GM18951 (cell line): ENCODE measurements at regions not wholly inside any gene's neighbourhood (a gene's known extent, or its start where the extent isn't known, plus 50 kb on each side); places are given as distances from the start of the nearest gene placed in this dataset.

ENCODE experiments used
- POLR2A ChIP-seq: IDR thresholded peaks from 4 replicates; pipeline ENCODE4 v1.6.1; 2011; ENCODE audit warnings: mild to moderate bottlenecking; ENCODE audit not compliant: insufficient read length, insufficient read depth; ENCODE audit errors: extremely low read depth
- in situ Hi-C: fragments of 300-500 bp; cut with MboI; formaldehyde crosslinking; loops from one replicate; pipeline ENCODE4 v1.12.0; 2022; ENCODE audit warnings: low sequenced_read_pairs, mixed read lengths, inconsistent platforms; ENCODE audit not compliant: unreplicated experiment

- TF ChIP-seq POLR2A, result no peak
- in situ Hi-C loops, result no loop called here
These were observed 370.8 kb downstream of the CTTN start for GRCh38 chr11:70769106-70769505.

- no peak for TF ChIP-seq POLR2A
- in situ Hi-C loops, result no loop called here
These were observed 371.2 kb downstream of the CTTN start for GRCh38 chr11:70769521-70769920.

GRCh38 chr11:70771099-70771885 is 373.0 kb downstream of the CTTN start:
- in situ Hi-C loops, result no loop called here

GRCh38 chr11:70772950-70773349 is 374.6 kb downstream of the CTTN start:
- TF ChIP-seq POLR2A, result no peak
- in situ Hi-C loops, result no loop called here

More at GRCh38 chr11:70771099-70771885, 373.0 kb downstream of the CTTN start:
- TF ChIP-seq POLR2A, result no peak

- in situ Hi-C loops, result no loop called here
- TF ChIP-seq POLR2A, result no peak
These were observed 377.2 kb downstream of the CTTN start for GRCh38 chr11:70775386-70776075.

- in situ Hi-C loops, result no loop called here
- no peak for TF ChIP-seq POLR2A
These were observed 378.7 kb downstream of the CTTN start for GRCh38 chr11:70776914-70777532.

- in situ Hi-C loops, result no loop called here
These were observed 380.6 kb downstream of the CTTN start for GRCh38 chr11:70778883-70779282.

GRCh38 chr11:70779433-70780245 is 381.3 kb downstream of the CTTN start:
- no peak for TF ChIP-seq POLR2A
- in situ Hi-C loops, result no loop called here

More at GRCh38 chr11:70778883-70779282, 380.6 kb downstream of the CTTN start:
- no peak for TF ChIP-seq POLR2A

GRCh38 chr11:70780246-70780535 is 381.9 kb downstream of the CTTN start:
- in situ Hi-C loops, result no loop called here
- TF ChIP-seq POLR2A, result no peak

GRCh38 chr11:70782401-70782913 is 384.1 kb downstream of the CTTN start:
- TF ChIP-seq POLR2A, result no peak
- in situ Hi-C loops, result no loop called here

- no peak for TF ChIP-seq POLR2A
- in situ Hi-C loops, result no loop called here
These were observed 385.0 kb downstream of the CTTN start for GRCh38 chr11:70783356-70783755.

- TF ChIP-seq POLR2A, result no peak
- in situ Hi-C loops, result no loop called here
These were observed 385.5 kb downstream of the CTTN start for GRCh38 chr11:70783821-70784220.

GRCh38 chr11:70785372-70785771 is 387.0 kb downstream of the CTTN start:
- TF ChIP-seq POLR2A, result no peak
- in situ Hi-C loops, result no loop called here
